Fibroblast of gingiva (primary cell): ENCODE measurements at regions not wholly inside any gene's neighbourhood (a gene's known extent, or its start where the extent isn't known, plus 50 kb on each side); places are given as distances from the start of the nearest gene placed in this dataset.

Experiments
- DNase-seq: peaks from one replicate; pipeline ENCODE4 v3.0.0-alpha.2; 2011; ENCODE audit warnings: low read depth

DNA sequence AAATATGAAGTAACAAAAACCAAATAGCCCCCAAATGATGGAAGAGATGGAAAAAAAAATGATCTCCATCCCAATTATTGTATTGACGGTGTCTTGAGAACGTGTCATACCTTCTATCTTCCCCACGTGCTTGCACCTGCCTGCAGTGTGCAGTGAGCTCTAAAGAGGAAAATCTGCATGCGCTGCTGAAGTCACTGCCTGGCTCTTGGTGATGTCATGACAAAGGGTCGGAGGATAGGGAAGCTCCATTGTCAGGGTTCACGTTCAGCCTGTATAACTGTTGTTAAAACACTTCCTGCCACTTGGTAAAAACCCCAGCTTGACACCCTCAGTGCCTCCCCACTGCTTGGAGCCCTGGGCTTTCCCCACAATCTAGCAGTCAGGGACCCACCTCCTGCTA is 549.2 kb upstream of the MKI67 start:
- DNase-seq: no peak

DNA sequence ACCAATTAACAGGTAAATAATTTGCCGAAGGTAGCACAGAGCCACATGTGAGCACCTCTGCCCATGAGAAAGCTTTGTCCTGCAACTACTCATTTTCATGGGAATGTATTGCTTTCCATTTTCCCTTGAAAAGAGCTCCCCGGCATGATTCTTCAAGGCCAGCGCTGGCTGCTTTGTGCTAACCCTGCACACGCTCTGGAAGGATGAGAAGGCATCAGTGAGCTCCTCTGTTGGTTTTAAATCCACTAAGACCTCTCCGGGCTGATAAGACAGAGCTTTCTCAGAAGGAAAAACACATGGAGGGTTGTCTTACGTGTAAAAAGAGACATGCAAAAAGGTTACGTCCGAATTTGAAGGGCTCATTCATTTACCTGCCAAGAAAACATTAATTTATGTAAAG is 553.9 kb upstream of the MKI67 start:
- no peak for DNase-seq

DNA sequence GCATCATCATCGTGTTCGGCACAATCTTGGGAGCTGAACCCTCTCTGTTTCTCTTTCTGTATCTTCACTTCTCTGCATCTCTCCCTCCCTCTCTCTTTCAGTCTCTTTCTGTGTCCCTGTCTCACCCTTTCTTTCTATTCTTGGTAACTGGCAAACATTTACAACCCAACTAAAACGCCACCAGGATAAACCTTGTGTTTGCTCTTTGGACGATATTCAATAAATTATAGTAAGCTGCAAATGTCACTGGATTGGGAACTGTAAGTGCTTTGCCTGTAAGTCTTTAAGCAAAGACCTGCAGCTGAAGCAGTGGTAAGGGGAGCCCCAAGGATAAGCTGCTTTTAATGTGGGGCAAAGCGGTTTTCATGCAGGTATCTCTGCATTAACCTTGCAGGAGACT is 558.0 kb upstream of the MKI67 start:
- DNase-seq: no peak

GRCh38 chr10:128686630-128687278 is 560.5 kb upstream of the MKI67 start:
- no peak for DNase-seq

GRCh38 chr10:128687408-128687807 is 561.2 kb upstream of the MKI67 start:
- no peak for DNase-seq

DNA sequence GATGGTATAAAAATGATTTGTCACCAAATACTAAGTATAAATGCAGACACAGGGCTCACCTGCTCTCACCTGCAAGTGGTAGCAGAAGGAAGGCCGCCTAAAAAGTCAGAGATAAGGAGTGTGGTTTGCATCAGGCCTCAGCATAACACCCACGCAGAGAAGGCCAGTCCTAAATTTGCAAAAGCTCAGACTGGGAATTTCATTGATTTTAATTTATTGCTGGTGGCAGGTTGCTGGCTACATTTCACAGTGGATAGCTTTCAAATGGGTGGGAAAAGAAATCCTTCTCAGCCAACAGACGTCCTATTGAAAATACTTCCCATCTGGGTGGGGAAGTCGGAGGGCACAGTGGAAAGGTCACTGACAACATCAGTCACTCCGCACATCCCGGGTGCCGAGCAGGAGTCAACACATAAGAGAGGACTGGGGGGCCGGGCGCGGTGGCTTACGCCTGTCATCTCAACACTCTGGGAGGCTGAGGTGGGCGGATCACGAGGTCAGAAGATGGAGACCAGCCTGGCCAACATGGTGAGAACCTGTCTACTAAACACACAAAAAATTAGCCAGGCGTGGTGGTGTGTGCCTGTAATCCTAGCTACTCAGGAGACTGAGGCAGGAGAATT is 561.8 kb upstream of the MKI67 start:
- no peak for DNase-seq

DNA sequence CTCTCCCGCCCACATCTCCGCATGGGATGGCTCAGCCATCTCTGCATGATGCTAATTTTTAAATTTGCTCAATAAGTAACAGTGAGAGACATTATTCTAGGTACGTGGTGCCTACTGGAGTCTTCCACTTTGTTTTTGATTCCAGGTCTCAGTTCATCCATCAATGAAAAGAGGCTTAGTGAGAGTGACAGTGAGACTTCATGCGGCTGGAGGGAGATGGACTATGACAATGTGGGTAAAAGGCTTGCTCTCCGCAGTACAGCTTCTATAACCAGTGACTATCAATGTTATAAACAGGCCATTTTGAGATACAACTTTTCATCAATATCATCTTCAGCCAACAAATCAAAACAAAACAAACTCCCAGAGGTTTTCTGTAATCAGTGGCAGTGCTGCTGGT is 563.4 kb upstream of the MKI67 start:
- no peak for DNase-seq

GRCh38 chr10:128693493-128694131 is 567.4 kb upstream of the MKI67 start:
- no peak for DNase-seq

DNA sequence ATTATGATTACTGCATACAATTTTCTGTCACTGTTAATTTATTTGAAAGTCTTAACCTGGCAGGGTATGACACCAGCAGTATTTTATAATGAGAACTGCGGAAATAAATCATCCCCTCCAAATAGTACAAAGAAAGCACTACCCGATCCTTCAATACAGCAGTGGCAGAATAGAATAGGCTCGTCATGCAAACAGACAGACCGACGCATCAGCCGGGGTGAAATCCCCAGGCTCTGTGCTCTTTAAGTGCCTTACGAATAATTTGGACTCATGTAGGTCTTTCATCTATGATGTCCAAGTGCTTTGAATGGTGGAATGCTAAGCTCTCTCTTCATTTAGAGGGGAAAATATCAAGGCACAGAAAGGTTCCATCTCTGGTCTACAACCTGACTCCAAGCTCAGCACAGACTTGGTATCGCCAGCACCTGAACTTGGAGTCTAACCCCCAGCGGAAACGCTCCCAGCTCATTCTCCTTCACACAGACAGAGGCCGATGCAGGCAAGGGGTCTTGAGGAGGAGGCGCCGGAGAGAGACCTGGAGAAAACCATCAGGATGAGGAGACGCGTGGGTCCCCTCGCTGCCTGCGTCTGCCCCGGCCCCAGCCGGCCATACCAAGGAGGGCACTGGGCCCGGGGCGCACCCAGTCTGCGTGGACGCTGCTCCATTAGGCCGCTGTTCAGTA is 568.1 kb upstream of the MKI67 start:
- DNase-seq: no peak

DNA sequence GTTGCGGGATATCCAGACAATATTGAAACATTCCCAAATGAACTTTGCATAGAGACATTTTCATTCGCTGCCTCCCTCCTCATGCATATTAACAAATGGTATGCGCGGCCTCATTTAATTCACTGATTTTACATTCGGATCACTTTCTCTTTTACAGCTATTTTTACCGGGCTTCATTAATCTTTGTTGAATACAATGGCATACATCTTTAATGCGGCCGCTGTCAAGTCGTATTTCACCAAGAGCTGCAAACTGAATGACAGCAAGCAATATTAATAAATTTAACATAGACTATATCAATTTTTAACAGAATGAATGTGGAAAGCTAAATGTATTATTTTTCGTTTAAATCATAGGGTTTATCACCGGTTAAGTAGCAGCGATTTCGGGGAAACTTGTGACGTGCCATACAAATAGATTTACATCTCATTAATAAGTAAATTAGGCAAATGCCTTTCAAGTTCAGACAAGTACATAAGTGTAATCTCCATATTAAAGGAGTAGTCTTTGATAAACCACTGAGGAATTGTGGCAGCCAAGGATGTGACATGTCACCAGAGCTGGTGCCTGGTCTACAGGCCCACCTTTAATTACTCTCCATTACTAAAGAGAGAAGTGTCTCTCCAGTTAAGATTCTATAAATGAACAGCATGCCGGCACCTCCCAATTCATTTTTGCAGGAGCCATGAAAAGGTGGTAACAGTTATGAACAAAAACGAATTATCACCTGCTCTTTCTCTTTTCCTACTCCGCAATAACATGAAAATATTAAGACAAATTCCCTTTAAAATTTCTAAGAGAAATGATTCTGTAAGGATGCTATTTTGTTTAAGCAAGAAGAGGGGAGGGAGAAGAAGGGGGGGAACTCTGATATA is 568.9 kb upstream of the MKI67 start:
- no peak for DNase-seq

GRCh38 chr10:128695931-128696330 is 569.7 kb upstream of the MKI67 start:
- no peak for DNase-seq

DNA sequence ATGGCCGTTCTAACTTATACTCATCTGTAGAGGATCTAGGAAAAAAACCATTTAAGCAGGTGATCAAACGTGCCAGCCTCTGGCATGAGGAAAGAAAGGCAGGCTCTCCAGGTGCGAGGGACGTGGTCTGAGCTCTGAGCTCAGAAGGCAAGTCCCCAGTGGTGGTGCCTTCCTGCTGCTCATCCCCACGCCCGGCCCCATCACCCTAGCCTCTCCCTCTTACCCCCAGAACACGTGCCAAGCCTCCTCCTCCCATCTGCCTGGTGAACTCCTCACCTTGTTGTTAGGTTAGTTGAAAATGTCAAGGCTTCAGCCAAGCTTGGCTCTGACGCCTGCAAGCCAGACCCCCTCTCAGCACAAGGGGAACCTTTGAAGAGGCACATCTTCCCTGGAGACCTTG is 571.2 kb upstream of the MKI67 start:
- DNase-seq: no peak

DNA sequence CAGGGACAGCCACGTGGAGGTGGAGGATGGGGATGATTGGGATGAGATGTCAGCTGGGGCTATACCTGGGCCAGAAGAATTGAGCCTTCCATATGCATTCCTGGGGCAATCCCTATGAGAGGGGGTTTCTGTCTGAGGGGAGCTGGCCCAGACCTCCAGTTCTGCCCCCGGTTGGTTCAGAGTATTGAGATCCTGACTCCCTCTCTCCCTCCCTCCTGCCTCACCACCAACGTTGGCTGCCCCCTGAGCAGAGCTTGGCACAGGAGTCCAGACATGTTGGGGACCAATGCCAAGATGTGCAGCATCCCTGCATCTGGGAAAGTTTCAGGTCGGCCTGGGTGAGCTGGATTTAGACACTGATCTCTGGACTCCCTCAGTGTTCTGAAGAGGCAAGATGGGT is 575.2 kb upstream of the MKI67 start:
- no peak for DNase-seq

DNA sequence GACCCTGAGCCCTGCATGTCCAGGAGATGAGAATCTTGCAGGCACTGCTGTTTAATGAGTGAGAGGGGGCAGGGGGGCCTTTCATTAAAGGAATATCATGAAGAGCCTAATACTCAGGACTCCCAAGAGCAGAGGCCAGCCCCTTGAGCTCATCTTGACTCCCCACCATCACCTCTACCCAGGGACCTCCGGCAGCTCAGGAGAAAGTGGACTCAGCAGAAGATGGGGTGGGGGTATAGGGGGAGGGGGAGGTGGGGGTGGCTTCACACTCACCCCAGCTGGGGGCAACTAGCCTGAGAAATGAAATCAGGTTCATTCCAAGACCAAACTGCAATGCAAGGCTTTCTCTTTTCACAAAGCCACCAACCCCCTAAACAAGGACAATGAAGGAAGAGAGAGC is 575.6 kb upstream of the MKI67 start:
- no peak for DNase-seq

- no peak for DNase-seq
Measured at GRCh38 chr10:128704716-128705115, 578.5 kb upstream of the MKI67 start.

DNA sequence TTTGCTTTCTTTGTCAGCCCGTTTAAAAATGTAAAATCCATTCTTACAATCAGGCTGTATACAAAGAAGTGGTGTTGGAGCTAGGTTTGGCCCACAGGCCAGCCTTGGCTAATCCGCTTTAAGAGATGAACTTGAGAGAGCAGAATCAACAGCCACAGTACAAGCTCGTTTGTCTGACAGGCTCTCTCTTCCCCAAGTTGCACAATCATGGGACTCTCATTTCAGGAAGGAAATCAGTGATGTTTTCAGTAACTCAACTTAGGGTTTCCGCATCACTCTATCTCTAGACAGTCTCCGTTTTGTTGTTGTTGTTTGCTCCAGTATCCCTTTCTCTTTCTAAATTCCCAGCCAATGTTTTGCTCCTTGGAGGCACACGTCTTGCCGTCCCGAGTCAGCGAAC is 582.0 kb upstream of the MKI67 start:
- no peak for DNase-seq

GRCh38 chr10:128709686-128710085 is 583.5 kb upstream of the MKI67 start:
- no peak for DNase-seq

DNA sequence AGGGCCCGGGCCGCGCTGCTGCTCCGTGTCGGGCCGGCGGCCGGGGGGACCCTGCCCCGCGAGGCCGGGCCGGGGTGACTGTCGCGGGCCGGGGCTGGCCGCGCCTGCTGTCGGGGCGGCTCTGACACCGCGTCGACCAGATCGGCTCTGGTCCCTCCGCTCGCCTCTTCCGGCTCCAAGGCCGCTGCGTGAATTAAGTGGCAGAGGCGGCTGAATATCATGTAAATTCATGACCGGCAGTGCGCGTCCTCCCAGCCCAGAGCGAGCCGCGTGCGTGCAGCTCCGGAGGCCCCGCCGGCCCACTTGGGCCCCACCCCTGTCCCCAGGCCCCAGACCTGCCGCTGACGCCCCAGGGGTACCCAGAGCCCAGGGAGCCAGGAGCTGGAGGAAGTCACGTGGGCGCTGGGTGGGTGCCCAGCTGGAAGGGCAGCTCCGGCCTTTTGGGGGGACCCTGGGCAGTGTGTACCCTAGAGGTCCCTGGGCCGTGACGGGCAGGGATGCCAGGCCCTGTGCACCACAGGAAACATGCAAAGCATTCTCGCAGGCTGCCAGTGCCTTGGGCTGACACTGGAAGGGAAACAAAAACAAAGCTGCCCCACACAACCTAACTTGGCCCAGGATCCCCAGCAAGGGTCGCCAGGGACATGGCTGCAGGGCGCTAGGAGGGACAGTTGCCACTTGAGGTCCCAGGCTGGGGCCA is 584.0 kb upstream of the MKI67 start:
- no peak for DNase-seq

- DNase-seq: no peak
Measured at GRCh38 chr10:128710798-128711183, 584.6 kb upstream of the MKI67 start.

DNA sequence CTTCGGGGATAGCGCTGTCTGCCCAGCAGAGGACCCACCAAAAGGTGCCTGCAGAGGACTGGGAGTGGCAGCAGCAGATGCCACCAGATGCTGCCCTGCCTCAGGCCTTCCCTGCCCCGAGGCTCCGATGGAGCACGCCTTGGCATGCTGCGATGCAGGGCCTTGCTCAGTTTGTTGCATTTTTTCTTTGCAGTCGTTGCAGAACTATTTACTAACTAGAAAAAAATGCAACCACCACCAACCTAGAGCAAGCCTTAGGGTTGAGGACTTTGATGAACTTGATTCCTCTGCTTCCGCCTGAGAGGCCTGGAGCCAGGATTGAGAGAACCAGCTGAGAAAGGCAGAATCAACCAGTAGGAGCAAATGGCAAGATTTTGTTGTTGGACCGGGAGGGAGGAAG is 585.6 kb upstream of the MKI67 start:
- no peak for DNase-seq

DNA sequence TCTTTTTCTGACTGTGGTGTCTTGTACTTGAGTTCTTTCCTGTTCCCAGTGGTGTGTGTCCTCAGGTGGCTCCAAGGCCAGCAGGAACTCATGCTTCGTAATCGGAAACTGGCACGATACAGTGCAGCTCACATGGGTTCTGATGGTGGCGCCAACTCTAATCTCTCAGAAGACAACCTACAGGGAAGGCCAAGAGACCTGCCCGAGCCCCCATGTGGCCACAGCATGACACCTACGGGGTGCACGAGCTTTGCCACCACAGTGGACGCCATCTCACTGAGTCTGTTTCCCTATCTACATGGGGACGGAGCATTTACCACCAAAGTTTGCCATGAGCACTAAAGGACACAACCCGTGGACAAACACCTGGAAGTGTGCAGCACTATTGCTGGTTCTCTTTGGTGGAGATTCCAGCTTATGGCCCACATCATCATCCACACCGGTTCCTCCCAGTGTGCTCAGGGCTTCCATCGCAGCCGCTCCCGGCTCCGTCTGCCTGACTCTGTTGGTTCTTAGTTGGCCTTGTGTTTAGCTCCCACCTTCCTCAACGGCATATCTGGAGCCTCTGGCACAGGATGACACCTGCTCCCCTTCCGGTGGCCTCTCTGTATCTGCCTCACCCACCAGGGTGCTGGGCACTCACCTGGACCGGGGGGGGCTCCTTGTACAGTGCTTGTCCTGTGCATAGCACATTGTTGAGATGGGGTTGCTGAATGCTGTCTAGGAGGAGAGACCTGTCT is 586.6 kb upstream of the MKI67 start:
- DNase-seq: no peak
